Endodermal cell (in vitro differentiated cells): ENCODE measurements at regions not wholly inside any gene's neighbourhood (a gene's known extent, or its start where the extent isn't known, plus 50 kb on each side); places are given as distances from the start of the nearest gene placed in this dataset.

Experiments
- DNase-seq: peaks from one replicate; pipeline ENCODE4 v3.0.0-alpha.2; 2017
- H3K27ac ChIP-seq: 2 replicates; pipeline ENCODE4 v1.5.1; 2013; ENCODE audit warnings: mild to moderate bottlenecking, low read depth, low read length, moderate library complexity
- H3K27me3 ChIP-seq: 2 replicates; pipeline ENCODE4 v1.6.1; 2013; ENCODE audit warnings: mild to moderate bottlenecking, low read length, moderate library complexity; ENCODE audit not compliant: insufficient read depth, control insufficient read depth, poor library complexity, severe bottlenecking
- H3K36me3 ChIP-seq: 2 replicates; pipeline ENCODE4 v1.7.0; 2013; ENCODE audit warnings: mild to moderate bottlenecking, low read length, moderate library complexity; ENCODE audit not compliant: control insufficient read depth, insufficient read depth
- H3K4me1 ChIP-seq: one replicate; pipeline ENCODE4 v1.7.0; 2013; ENCODE audit warnings: low read length; ENCODE audit not compliant: control insufficient read depth, insufficient read depth
- H3K4me3 ChIP-seq: 2 replicates; pipeline ENCODE4 v1.5.1; 2013; ENCODE audit warnings: mild to moderate bottlenecking, low read length, moderate library complexity
- H3K9ac ChIP-seq: 2 replicates; pipeline ENCODE4 v1.6.1; 2013; ENCODE audit warnings: mild to moderate bottlenecking, low read length, moderate library complexity; ENCODE audit not compliant: poor library complexity, severe bottlenecking; ENCODE audit errors: extremely low read depth
- H3K9me3 ChIP-seq: 2 replicates; pipeline ENCODE4 v1.6.1; 2013; ENCODE audit warnings: mild to moderate bottlenecking, low read length, moderate library complexity; ENCODE audit not compliant: control insufficient read depth
- H3K27ac Mint-ChIP-seq: 2 replicates; pipeline ENCODE4 v1.8.0; 2020; ENCODE audit warnings: mixed read lengths
- H3K27me3 Mint-ChIP-seq: 2 replicates; pipeline ENCODE4 v1.8.0; 2021; ENCODE audit warnings: mild to moderate bottlenecking, mixed read lengths; ENCODE audit not compliant: insufficient read depth
- H3K36me3 Mint-ChIP-seq: 2 replicates; pipeline ENCODE4 v1.8.0; 2020; ENCODE audit warnings: low read depth, mixed read lengths
- H3K4me1 Mint-ChIP-seq: 2 replicates; pipeline ENCODE4 v1.8.0; 2020; ENCODE audit warnings: mixed read lengths
- H3K4me3 Mint-ChIP-seq: 2 replicates; pipeline ENCODE4 v1.8.0; 2020; ENCODE audit warnings: mild to moderate bottlenecking, moderate library complexity, mixed read lengths
- H3K9me3 Mint-ChIP-seq: 2 replicates; pipeline ENCODE4 v1.8.0; 2020; ENCODE audit warnings: mild to moderate bottlenecking, mixed read lengths
- WGBS, 2 experiments: methylation state at CpG; one replicate each; pipeline versions ENCODE4 v1.1.5 to v1.1.7; 2013; ENCODE audit warnings: missing lambda C conversion rate in 2 of 2, mixed read lengths in 1 of 2; ENCODE audit not compliant: insufficient coverage in 1 of 2, insufficient read length in 1 of 2; 5-methylcytosine and 5-hydroxymethylcytosine counted together
- TF ChIP-seq, protein P1 (sequence below): fragments of 200-600 bp; sonication (generic); conservative IDR thresholded peaks from 2 replicates; pipeline ENCODE4 v1.5.0; 2021; ENCODE audit warnings: antibody characterized with exemption, mild to moderate bottlenecking

DNA sequence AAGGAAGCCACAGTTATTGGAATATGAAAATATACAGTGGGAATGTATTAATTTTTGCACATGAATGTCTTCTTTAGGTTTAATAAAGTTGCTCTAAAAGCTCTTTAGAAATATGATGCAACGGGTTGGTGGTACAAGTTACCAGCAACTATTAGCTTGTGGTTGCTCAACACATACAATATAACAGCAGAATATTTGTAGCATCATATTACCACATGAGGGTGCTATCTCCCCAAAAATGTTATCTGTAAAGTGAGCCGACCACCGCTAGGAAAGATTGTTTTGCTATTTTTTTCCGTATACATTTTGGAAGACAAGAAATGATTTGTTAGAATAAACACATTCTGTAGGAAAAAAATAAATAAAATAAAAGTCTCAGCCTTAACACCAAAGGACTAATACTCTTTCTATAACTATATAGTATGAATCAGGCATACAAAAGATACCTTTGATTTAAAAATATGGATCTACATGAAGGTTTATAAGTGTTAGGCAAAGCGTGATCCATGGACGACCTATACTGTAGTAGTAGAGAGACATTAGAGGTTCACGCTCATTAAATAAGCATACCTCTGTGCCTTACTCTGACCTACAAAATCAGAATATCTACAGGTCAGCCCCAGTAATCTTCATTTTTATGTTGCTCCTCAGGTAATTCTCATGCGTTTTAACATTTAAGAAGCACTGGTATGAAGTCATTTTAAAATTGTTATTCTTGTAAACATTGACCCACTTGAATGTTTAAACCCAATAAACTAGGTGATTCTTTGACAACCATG lies 1110.6 kb upstream of the ACVR2A start:
- 40 to 54% methylated on average over 1 to 8 of the region's 8 CpGs for WGBS, 2 experiments
- H3K27ac ChIP-seq: no peak overlapping the region
- TF ChIP-seq, protein P1, sequence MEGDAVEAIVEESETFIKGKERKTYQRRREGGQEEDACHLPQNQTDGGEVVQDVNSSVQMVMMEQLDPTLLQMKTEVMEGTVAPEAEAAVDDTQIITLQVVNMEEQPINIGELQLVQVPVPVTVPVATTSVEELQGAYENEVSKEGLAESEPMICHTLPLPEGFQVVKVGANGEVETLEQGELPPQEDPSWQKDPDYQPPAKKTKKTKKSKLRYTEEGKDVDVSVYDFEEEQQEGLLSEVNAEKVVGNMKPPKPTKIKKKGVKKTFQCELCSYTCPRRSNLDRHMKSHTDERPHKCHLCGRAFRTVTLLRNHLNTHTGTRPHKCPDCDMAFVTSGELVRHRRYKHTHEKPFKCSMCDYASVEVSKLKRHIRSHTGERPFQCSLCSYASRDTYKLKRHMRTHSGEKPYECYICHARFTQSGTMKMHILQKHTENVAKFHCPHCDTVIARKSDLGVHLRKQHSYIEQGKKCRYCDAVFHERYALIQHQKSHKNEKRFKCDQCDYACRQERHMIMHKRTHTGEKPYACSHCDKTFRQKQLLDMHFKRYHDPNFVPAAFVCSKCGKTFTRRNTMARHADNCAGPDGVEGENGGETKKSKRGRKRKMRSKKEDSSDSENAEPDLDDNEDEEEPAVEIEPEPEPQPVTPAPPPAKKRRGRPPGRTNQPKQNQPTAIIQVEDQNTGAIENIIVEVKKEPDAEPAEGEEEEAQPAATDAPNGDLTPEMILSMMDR: peak; percentile 82
- no peak overlapping the region for H3K27ac Mint-ChIP-seq
- H3K9ac ChIP-seq: no peak overlapping the region
- H3K36me3 ChIP-seq: no peaks in the 10 kb centered on the region
- peaks cover 6% of the 10 kb centered on the region for H3K4me1 Mint-ChIP-seq
- H3K27me3 Mint-ChIP-seq: peaks cover 3% of the 10 kb centered on the region
- peaks cover 5% of the 10 kb centered on the region for H3K4me1 ChIP-seq
- no peaks in the 10 kb centered on the region for H3K36me3 Mint-ChIP-seq
- peaks cover 6% of the 10 kb centered on the region for H3K27me3 ChIP-seq
- no peak overlapping the region for H3K4me3 Mint-ChIP-seq
- no peak overlapping the region for H3K4me3 ChIP-seq
- no peaks in the 10 kb centered on the region for H3K9me3 Mint-ChIP-seq
- no peaks in the 10 kb centered on the region for H3K9me3 ChIP-seq
- DNase-seq: no peak

DNA sequence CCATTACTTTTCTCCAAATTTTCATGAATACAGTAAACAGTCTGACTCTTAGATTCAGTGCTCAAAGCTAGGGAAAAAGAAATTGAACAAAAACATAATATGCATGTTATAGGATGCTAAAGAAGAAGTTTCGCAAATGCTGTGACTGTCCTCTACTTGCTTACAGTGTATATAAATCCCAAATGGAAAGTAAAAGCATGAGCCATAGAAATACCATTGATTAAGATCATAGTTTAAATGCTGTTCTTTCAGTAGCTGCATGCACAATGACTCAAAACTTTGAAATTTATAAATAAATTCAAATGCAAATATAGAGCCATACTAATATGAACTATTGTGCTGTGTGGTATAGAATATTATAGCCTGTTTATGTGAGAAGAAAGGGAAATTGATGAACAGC lies 1113.9 kb upstream of the ACVR2A start:
- Mint-ChIP-seq H3K27ac (no peak overlapping the region), H3K27me3 (no peaks in the 10 kb centered on the region), H3K4me1 (peaks cover 6% of the 10 kb centered on the region), H3K4me3 (no peak overlapping the region), H3K9me3 (no peaks in the 10 kb centered on the region), H3K36me3 (no peaks in the 10 kb centered on the region)
- H3K4me3 ChIP-seq: no peak overlapping the region
- peaks cover 5% of the 10 kb centered on the region for H3K4me1 ChIP-seq
- H3K9ac ChIP-seq: no peak overlapping the region
- H3K36me3 ChIP-seq: no peaks in the 10 kb centered on the region
- peaks cover 5% of the 10 kb centered on the region for H3K27me3 ChIP-seq
- H3K9me3 ChIP-seq: no peaks in the 10 kb centered on the region
- WGBS, 2 experiments: 71 to 80% methylated on average over 1 of the region's 1 CpG
- no peak for DNase-seq
- TF ChIP-seq, protein P1: no peak
- H3K27ac ChIP-seq: no peak overlapping the region

DNA sequence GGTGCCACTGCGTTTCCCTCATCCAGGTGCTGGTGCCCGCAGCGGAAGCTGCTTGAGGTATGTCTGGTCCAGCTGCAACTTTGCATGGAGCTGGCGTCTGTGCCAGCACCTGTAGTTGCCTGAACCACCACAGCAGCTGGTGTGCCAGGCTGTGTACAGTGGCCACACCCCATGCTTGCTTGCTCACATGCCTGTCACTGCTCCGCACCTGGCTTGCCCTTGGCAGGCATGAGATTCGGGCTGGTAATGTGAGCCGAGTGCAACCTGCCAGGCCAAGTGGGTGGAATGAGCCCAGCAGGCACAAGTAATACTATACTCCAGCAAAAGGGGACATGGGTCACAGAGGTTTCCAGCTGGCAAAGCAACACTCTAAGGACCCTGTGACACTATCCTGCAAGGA lies 1123.3 kb upstream of the ACVR2A start:
- WGBS, 2 experiments: 86 to 88% methylated on average over 6 to 7 of the region's 7 CpGs
- Histone ChIP-seq H3K4me1 (no peaks in the 10 kb centered on the region), H3K4me3 (no peak overlapping the region), H3K36me3 (no peaks in the 10 kb centered on the region), H3K9me3 (peaks cover 37% of the 10 kb centered on the region), H3K9ac (no peak overlapping the region), H3K27me3 (no peaks in the 10 kb centered on the region), H3K27ac (no peak overlapping the region)
- H3K4me1 Mint-ChIP-seq: no peaks in the 10 kb centered on the region
- H3K9me3 Mint-ChIP-seq: peaks cover 20% of the 10 kb centered on the region
- peaks cover 2% of the 10 kb centered on the region for H3K27me3 Mint-ChIP-seq
- H3K27ac Mint-ChIP-seq: no peak overlapping the region
- TF ChIP-seq, protein P1: no peak
- H3K4me3 Mint-ChIP-seq: no peak overlapping the region
- H3K36me3 Mint-ChIP-seq: no peaks in the 10 kb centered on the region
- no peak for DNase-seq
